ENCODE measurements at regions not wholly inside any gene's neighbourhood (a gene's known extent, or its start where the extent isn't known, plus 50 kb on each side); places are given as distances from the start of the nearest gene placed in this dataset.
"Not testable (repeated sequence)": the region's sequence is repeated elsewhere in the genome, so short reads cannot be mapped to it uniquely, and the experiment has no call there.

- intact Hi-C loops (cut with DNase I), result no loop called here
- ATAC-seq (no peak), DNase-seq (no peak)
- Histone ChIP-seq H3K4me3 (no peak overlapping the region), H3K9me3 (no peaks in the 10 kb centered on the region), H3K27ac (no peak overlapping the region), H3K27me3 (ENCODE audit: insufficient read depth in 3 of 3, low read length in 2 of 3) (no peaks in the 10 kb centered on the region), H3K36me3 (ENCODE audit: insufficient read depth in 1 of 2, low read depth in 1 of 2) (no peaks in the 10 kb centered on the region), H3K4me1 (no peaks in the 10 kb centered on the region)
- no peak for TF ChIP-seq CTCF (IDR thresholded peaks at IDR 0.05)
- 95 to 96% (median 96%) methylated on average over 51 to 57 of the region's 57 CpGs for WGBS, 3 donors
These were observed 83.4 kb downstream of the MRPL57 start for GRCh38 chr13:21259571-21260455.

- H3K36me3 ChIP-seq (ENCODE audit: insufficient read depth in 1 of 2, low read depth in 1 of 2); intact Hi-C loops (cut with DNase I); H3K4me1 ChIP-seq; H3K9me3 ChIP-seq; H3K27me3 ChIP-seq (ENCODE audit: insufficient read depth in 3 of 3, low read length in 2 of 3); H3K27ac ChIP-seq; DNase-seq; H3K4me3 ChIP-seq: not testable (repeated sequence)
- 94 to 97% (median 95%) methylated on average over 32 to 34 of the region's 35 CpGs for WGBS, 3 donors
- peak in 1 of 4 donors; percentile 22 for ATAC-seq
These were observed 84.3 kb downstream of the MRPL57 start for GRCh38 chr13:21260561-21261290.

DNA sequence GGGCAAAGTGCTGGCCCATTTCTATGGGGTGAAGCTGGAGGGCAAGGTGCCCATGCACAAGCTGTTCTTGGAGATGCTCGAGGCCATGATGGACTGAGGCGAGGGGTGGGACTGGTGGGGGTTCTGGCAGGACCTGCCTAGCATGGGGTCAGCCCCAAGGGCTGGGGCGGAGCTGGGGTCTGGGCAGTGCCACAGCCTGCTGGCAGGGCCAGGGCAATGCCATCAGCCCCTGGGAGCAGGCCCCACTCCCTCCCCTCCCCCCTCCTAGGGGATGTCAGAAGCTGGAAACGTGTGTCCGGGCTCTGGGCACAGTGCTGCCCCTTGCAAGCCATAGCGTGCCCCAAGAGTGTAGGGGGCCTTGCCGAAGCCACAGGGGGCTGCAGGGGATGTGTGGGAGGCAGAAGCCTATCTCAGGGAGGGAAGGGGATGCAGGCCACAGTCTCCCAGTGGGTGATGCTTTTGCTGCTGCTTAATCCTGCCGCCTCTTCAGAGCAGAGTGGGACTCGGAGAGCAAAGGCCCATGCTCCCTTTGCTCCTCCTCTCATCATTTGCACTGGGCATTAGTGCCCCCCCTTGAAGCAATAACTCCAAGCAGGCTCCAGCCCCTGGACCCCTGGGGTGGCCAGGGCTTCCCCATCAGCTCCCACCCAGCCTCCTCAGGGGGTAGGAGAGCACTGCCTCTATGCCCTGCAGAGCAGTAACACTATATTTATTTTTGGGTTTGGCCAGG, 85.2 kb downstream of the MRPL57 start:
- H3K36me3 ChIP-seq (ENCODE audit: insufficient read depth in 1 of 2, low read depth in 1 of 2); intact Hi-C loops (cut with DNase I); H3K27ac ChIP-seq; H3K4me1 ChIP-seq; H3K4me3 ChIP-seq; H3K27me3 ChIP-seq (ENCODE audit: insufficient read depth in 3 of 3, low read length in 2 of 3); DNase-seq; H3K9me3 ChIP-seq: not testable (repeated sequence)
- WGBS, 3 donors, result 66 to 68% (median 67%) methylated on average over 2 to 3 of the region's 9 CpGs
- ATAC-seq, result peak in 1 of 4 donors; percentile 19

- H3K4me3 ChIP-seq; DNase-seq; H3K27ac ChIP-seq; H3K4me1 ChIP-seq; H3K27me3 ChIP-seq (ENCODE audit: insufficient read depth in 3 of 3, low read length in 2 of 3); H3K36me3 ChIP-seq (ENCODE audit: insufficient read depth in 1 of 2, low read depth in 1 of 2); H3K9me3 ChIP-seq; ATAC-seq; intact Hi-C loops (cut with DNase I): not testable (repeated sequence)
- 35 to 55% (median 53%) methylated on average over 3 of the region's 4 CpGs for WGBS, 3 donors
These were observed 87.5 kb downstream of the MRPL57 start for GRCh38 chr13:21263909-21264308.

GRCh38 chr13:21268485-21268884, 92.0 kb downstream of the MRPL57 start:
- H3K9me3 ChIP-seq; H3K4me3 ChIP-seq; DNase-seq; intact Hi-C loops (cut with DNase I); H3K27ac ChIP-seq; H3K36me3 ChIP-seq (ENCODE audit: insufficient read depth in 1 of 2, low read depth in 1 of 2); H3K27me3 ChIP-seq (ENCODE audit: insufficient read depth in 3 of 3, low read length in 2 of 3); ATAC-seq; H3K4me1 ChIP-seq: not testable (repeated sequence)
- 6 to 20% (median 11%) methylated on average over 1 of the region's 1 CpG for WGBS, 3 donors

DNA sequence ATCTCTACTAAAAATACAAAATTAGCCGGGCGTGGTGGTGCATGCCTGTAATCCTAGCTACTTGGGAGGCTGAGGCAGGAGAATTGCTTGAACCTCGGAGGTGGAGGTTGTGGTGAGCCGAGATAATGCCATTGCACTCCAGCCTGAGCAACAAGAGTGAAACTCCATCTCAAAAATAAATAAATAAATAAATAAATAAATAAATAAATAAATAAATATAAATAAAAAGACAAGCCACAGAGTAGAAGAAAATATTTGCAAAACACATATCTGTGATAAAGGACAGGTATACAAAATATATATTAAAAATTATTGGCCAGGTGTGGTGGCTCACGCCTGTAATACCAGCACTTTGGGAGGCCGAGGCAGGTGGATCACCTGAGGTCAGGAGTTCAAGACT, 96.0 kb downstream of the MRPL57 start:
- H3K4me3 ChIP-seq; intact Hi-C loops (cut with DNase I); H3K36me3 ChIP-seq (ENCODE audit: insufficient read depth in 1 of 2, low read depth in 1 of 2); ATAC-seq; H3K4me1 ChIP-seq; H3K27me3 ChIP-seq (ENCODE audit: insufficient read depth in 3 of 3, low read length in 2 of 3); H3K27ac ChIP-seq; H3K9me3 ChIP-seq; DNase-seq: not testable (repeated sequence)
- 92 to 99% (median 95%) methylated on average over 6 of the region's 6 CpGs for WGBS, 3 donors

GRCh38 chr13:21274457-21274856, 98.0 kb downstream of the MRPL57 start:
- WGBS, 3 donors, result 81 to 85% (median 83%) methylated on average over 4 of the region's 4 CpGs

More at GRCh38 chr13:21274457-21274856, 98.0 kb downstream of the MRPL57 start:
- DNase-seq; H3K4me1 ChIP-seq; H3K27ac ChIP-seq; ATAC-seq; H3K36me3 ChIP-seq (ENCODE audit: insufficient read depth in 1 of 2, low read depth in 1 of 2); H3K4me3 ChIP-seq; H3K27me3 ChIP-seq (ENCODE audit: insufficient read depth in 3 of 3, low read length in 2 of 3); intact Hi-C loops (cut with DNase I); H3K9me3 ChIP-seq: not testable (repeated sequence)
